Testis (tissue), 2 donors: ENCODE measurements at regions not wholly inside any gene's neighbourhood (a gene's known extent, or its start where the extent isn't known, plus 50 kb on each side); places are given as distances from the start of the nearest gene placed in this dataset.
"Not testable (repeated sequence)": the region's sequence is repeated elsewhere in the genome, so short reads cannot be mapped to it uniquely, and the experiment has no call there.

ENCODE experiments used
- DNase-seq: peaks from one replicate; pipeline ENCODE4 v3.0.0-alpha.2; 2019
- H3K27ac ChIP-seq, 2 donors: fragments of 200-600 bp; sonication (generic); one replicate each; pipeline ENCODE4 v1.5.1; 2019
- H3K27me3 ChIP-seq: fragments of 200-600 bp; sonication (generic); one replicate; pipeline ENCODE4 v1.5.1; 2019
- H3K36me3 ChIP-seq: fragments of 200-600 bp; sonication (generic); one replicate; pipeline ENCODE4 v1.5.1; 2017; ENCODE audit warnings: low read depth; ENCODE audit errors: missing control alignments
- H3K4me1 ChIP-seq: fragments of 200-600 bp; sonication (generic); one replicate; pipeline ENCODE4 v1.5.1; 2019
- H3K4me3 ChIP-seq, 2 donors: fragments of 200-600 bp; sonication (generic); one replicate each; pipeline ENCODE4 v1.5.1; 2017 to 2019
- H3K9me3 ChIP-seq: fragments of 200-600 bp; sonication (generic); one replicate; pipeline ENCODE4 v1.5.1; 2017
- CTCF ChIP-seq, 3 experiments: fragments of 450-650 bp in 2 of 3; fragments of 200-600 bp in 1 of 3; sonication (generic) in 1 of 3; IDR thresholded peaks; one replicate each; pipeline ENCODE4 v1.5.1; 2016 to 2019; ENCODE audit warnings: antibody characterized with exemption in 3 of 3, mild to moderate bottlenecking in 2 of 3, moderate library complexity in 1 of 3
- POLR2A ChIP-seq: fragments of 450-650 bp; IDR thresholded peaks from one replicate; pipeline ENCODE4 v1.6.1; 2017; ENCODE audit warnings: antibody characterized with exemption, mild to moderate bottlenecking, moderate library complexity
- WGBS, 2 donors: methylation state at CpG; one replicate each; pipeline ENCODE4 v1.1.5; 2018; 5-methylcytosine and 5-hydroxymethylcytosine counted together
- intact Hi-C: fragments of 100-400 bp; cut with DNase I; formaldehyde crosslinking; loops from one replicate; pipeline ENCODE4 v1.15.1; 2023; ENCODE audit warnings: low total_unique reads

- Histone ChIP-seq H3K36me3 (no peaks in the 10 kb centered on the region), H3K27ac (no peak overlapping the region), H3K9me3 (no peaks in the 10 kb centered on the region), H3K4me1 (no peaks in the 10 kb centered on the region), H3K27me3 (no peaks in the 10 kb centered on the region), H3K4me3 (no peak overlapping the region)
- WGBS, 2 donors = 63 to 72% methylated on average over 3 of the region's 3 CpGs
- intact Hi-C loops = no loop called here
- TF ChIP-seq POLR2A = no peak
- TF ChIP-seq CTCF (IDR thresholded peaks at IDR 0.05) = no peak
- no peak for DNase-seq
These were observed 918.3 kb downstream of the NR2F1-AS1 start for GRCh38 chr5:92662741-92663140.

- no peaks in the 10 kb centered on the region for H3K27me3 ChIP-seq
- no peaks in the 10 kb centered on the region for H3K36me3 ChIP-seq
- no peak overlapping the region for H3K27ac ChIP-seq
- H3K4me1 ChIP-seq = no peaks in the 10 kb centered on the region
- no peak for DNase-seq
- intact Hi-C loops = no loop called here
- H3K4me3 ChIP-seq = no peak overlapping the region
- H3K9me3 ChIP-seq = no peaks in the 10 kb centered on the region
- TF ChIP-seq POLR2A = no peak
- TF ChIP-seq CTCF (IDR thresholded peaks at IDR 0.05) = no peak
These were observed 921.8 kb downstream of the NR2F1-AS1 start for GRCh38 chr5:92659246-92659645.

GRCh38 chr5:92654601-92655000 lies 926.4 kb downstream of the NR2F1-AS1 start:
- intact Hi-C loops, H3K27me3 ChIP-seq, H3K36me3 ChIP-seq, DNase-seq, H3K4me3 ChIP-seq, H3K9me3 ChIP-seq, H3K27ac ChIP-seq, H3K4me1 ChIP-seq: not testable (repeated sequence)
- 90 to 97% methylated on average over 3 of the region's 3 CpGs for WGBS, 2 donors

GRCh38 chr5:92653730-92654461 lies 927.1 kb downstream of the NR2F1-AS1 start:
- H3K36me3 ChIP-seq = no peaks in the 10 kb centered on the region
- TF ChIP-seq POLR2A (no peak), CTCF (IDR thresholded peaks at IDR 0.05) (no peak)
- 76 to 77% methylated on average over 2 of the region's 2 CpGs for WGBS, 2 donors
- intact Hi-C loops = no loop called here
- no peak overlapping the region for H3K27ac ChIP-seq
- H3K9me3 ChIP-seq = no peaks in the 10 kb centered on the region
- H3K4me1 ChIP-seq = no peaks in the 10 kb centered on the region
- no peaks in the 10 kb centered on the region for H3K27me3 ChIP-seq
- H3K4me3 ChIP-seq = no peak overlapping the region
- no peak for DNase-seq

GRCh38 chr5:92652756-92653155 lies 928.3 kb downstream of the NR2F1-AS1 start:
- no peaks in the 10 kb centered on the region for H3K27me3 ChIP-seq
- H3K9me3 ChIP-seq = no peaks in the 10 kb centered on the region
- no peak for TF ChIP-seq POLR2A
- TF ChIP-seq CTCF (IDR thresholded peaks at IDR 0.05) = no peak
- H3K4me1 ChIP-seq = no peaks in the 10 kb centered on the region
- H3K27ac ChIP-seq = no peak overlapping the region
- no peaks in the 10 kb centered on the region for H3K36me3 ChIP-seq
- WGBS, 2 donors = 78 to 82% methylated on average over 1 of the region's 1 CpG
- no peak overlapping the region for H3K4me3 ChIP-seq
- intact Hi-C loops = no loop called here
- no peak for DNase-seq
